Activated CD4-positive, CD25-positive, alpha-beta regulatory T cell treated with anti-CD3 and anti-CD28 coated beads, Interleukin-2, amount 50 U/mL, for 24 hours (primary cell): ENCODE measurements at regions not wholly inside any gene's neighbourhood (a gene's known extent, or its start where the extent isn't known, plus 50 kb on each side); places are given as distances from the start of the nearest gene placed in this dataset.
"Not testable (repeated sequence)": the region's sequence is repeated elsewhere in the genome, so short reads cannot be mapped to it uniquely, and the experiment has no call there.

Source experiments
- ATAC-seq, 2 donors: fragments of 150-1000 bp; cut with Tn5 transposase; one replicate each; pipeline ENCODE4 v1.10.0; 2021; ENCODE audit warnings: mild to moderate bottlenecking in 1 of 2, moderate library complexity in 1 of 2

DNA sequence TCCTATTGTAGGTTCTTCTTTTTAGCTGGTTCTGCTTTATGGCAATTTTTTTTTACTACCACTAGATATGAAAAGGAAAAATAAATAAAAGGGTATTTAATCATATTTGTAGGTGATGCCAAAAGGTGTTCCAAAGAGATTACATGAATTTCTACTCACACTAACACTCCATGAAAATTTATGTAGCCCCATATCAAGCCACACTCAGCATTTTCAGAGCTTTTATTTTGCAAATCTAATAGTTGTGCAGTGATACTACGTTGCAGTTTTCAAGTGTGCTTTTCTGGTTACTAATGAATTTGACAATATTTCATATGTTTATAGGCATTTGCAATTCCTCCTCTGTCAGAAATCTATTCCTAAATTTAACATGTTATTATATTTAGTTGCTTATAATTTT is 363.9 kb upstream of the TMEFF2 start:
- ATAC-seq, result no peak

DNA sequence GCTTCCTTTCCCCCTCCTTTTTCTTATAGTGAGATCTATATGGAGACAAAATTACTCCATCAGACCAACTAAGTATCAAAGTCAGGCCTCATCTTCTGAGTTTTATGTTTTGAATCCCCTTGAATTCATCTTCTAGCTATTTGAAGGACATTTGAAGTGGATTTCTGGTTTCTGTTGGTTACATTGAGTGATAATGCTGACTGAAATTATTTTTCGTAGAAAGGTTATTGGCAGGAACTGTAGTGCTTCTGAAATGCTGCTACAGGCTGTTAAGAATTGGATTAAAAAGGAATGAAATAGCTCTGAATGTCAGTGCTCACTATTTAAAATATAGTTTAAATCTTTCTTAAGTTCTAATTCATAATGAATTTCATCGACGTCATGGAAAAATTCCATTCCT is 361.0 kb upstream of the TMEFF2 start:
- no peak for ATAC-seq

DNA sequence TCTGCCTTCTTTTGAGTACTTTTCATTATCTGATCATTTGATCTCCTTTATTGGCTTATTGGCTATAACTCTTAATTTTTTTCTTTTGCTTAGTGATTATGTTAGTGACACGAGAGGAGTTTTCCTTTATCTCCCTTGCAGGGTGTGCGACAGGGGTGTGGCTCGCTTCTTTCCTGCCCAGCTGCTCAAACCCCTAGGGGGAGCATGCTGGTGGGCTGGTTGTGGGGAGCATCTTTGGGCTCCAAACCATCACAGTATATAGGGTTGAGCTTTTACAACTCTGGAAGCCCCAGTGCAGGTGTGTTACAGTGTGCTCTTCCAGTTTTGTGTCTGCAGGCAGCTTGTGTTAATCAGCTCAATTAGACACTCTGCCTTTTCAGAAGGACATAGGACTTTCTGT is 357.0 kb upstream of the TMEFF2 start:
- ATAC-seq, result no peak

GRCh38 chr2:192546565-192546964 is 351.8 kb upstream of the TMEFF2 start:
- no peak for ATAC-seq

GRCh38 chr2:192544371-192544955 is 349.7 kb upstream of the TMEFF2 start:
- ATAC-seq, result no peak

- not testable (repeated sequence) for ATAC-seq
These were observed 347.7 kb upstream of the TMEFF2 start for GRCh38 chr2:192542148-192543066.

DNA sequence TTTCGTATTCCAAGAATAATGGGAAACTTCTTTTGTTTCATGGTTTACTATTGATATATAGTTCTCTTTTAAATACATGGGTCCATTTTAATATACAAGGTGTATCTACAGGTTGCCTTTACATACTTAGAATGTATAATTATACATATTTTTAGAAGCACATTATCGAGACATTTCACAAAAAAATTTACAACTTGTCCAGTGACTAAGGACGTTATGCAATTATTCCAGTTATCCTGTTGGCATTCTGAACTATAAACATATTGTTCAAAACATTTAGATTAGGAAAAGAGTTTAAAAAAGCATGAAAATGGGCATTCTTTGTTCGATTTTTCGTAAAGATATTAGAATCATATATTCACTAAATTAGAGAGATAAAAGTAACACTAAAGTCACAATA is 344.6 kb upstream of the TMEFF2 start:
- ATAC-seq, result no peak

GRCh38 chr2:192536922-192537624 is 342.3 kb upstream of the TMEFF2 start:
- ATAC-seq, result no peak

- ATAC-seq, result no peak
These were observed 341.5 kb upstream of the TMEFF2 start for GRCh38 chr2:192535956-192536921.

- ATAC-seq, result no peak
These were observed 339.3 kb upstream of the TMEFF2 start for GRCh38 chr2:192534072-192534471.

GRCh38 chr2:192524642-192525251 is 330.0 kb upstream of the TMEFF2 start:
- ATAC-seq, result not testable (repeated sequence)

- not testable (repeated sequence) for ATAC-seq
These were observed 329.5 kb upstream of the TMEFF2 start for GRCh38 chr2:192524214-192524613.

GRCh38 chr2:192515937-192516336 is 321.2 kb upstream of the TMEFF2 start:
- ATAC-seq, result no peak

DNA sequence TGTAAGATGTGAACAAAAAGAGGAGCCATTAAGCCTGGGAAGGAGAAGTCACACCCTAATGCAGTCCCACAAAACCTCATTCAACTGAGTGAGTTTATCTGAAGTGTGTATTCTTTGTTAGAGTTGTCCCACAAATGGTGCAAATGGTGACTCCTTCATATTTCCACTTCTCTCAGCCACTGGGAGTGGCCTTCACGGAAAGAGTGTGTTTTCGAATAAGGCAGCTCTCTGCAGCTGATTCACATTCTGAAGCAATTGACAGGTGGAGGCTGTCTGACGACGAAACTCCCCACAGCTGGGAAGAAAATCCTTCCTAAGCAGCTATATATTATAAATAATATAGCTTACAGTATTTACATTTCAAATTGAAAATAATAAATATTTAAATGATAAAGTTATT is 318.8 kb upstream of the TMEFF2 start:
- ATAC-seq, result no peak

DNA sequence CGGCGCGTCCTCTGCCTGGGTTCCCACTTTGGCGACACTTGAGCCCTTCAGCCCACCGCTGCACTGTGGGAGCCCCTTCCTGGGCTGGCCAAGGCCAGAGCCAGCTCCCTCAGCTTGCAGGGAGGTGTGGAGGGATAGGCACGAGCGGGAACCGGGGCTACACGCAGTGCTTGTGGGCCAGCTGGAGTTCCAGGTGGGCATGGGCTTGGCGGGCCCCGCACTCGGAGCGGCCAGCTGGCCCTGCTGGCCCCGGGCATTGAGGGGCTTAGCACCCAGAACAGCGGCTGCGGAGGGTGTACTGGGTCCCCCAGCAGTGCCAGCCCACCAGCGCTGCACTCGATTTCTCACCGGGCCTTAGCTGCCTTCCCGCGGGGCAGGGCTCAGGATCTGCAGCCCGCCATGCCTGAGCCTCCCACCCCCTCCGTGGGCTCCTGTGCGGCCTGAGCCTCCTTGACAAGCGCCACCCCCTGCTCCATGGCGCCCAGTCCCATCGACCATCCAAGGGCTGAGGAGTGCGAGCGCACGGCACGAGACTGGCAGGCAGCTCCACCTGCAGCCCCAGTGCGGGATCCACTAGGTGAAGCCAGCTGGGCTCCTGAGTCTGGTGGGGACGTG is 313.2 kb upstream of the TMEFF2 start:
- ATAC-seq, result not testable (repeated sequence)

GRCh38 chr2:192500550-192501200 is 305.9 kb upstream of the TMEFF2 start:
- ATAC-seq, result peak; percentile 27 to 57

GRCh38 chr2:192499476-192499875 is 304.7 kb upstream of the TMEFF2 start:
- no peak for ATAC-seq

DNA sequence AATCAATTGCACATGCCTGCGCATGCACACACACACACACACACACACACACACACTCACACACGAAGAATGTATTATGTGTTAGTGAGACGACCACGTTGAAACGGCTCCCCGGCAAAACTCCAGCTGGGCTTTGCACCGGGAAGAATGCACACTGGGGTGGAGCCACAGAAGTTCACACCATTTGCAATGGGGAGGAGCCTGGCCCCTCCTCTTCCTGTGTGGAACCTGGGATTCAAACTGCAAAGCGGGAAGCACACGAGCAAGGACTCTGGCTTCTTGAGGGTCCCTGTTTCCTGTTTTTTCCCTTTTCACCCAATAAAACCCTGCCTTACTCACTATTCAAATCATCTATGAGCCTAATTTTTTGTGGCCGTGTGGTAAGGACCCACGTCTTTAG is 304.0 kb upstream of the TMEFF2 start:
- ATAC-seq, result no peak

GRCh38 chr2:192488158-192488557 is 293.4 kb upstream of the TMEFF2 start:
- ATAC-seq, result not testable (repeated sequence)

DNA sequence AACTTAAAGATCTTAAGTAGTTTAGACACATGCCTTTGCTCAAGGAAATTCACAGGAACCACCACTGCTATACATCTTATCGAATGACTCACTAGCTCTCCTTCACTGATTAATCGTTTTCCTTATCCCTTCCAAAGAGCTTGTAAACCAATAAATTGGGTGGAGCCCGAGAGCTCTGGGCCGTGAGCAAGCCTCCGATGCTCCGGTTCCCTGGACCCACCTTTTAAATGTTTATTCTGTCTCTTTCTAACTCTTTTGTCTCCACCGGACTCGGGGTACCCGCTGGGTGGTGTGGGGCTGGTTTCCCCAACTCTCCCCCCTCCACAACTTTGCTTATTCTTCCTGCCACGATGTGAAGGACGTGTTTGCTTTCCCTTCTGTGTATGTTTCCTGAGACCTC is 292.9 kb upstream of the TMEFF2 start:
- ATAC-seq, result no peak

DNA sequence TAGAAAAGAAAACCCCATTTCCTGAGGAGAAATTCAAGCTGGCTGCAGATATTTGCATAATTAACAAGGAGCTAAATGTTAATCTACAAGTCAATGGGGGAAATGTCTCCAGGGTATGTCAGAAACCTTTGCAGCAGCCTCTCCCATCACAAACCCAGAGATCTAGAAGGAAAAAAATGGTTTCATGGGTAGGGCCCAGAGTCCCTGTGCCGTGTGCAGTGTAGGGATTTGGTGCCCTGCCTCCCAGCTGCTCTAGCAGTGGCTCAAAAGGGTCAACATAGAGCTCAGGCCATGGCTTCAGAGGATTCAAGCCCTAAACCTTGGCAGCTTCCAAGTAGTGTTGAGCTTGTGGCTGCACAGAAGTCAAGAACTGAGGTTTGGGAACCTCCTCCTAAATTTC is 290.2 kb upstream of the TMEFF2 start:
- ATAC-seq, result no peak
